ENCODE measurements at regions not wholly inside any gene's neighbourhood (a gene's known extent, or its start where the extent isn't known, plus 50 kb on each side); places are given as distances from the start of the nearest gene placed in this dataset.

GRCh38 chr5:43940562-43940961 is 337.6 kb downstream of the NNT start:
- DNase-seq (ENCODE audit: low read depth), result no peak

GRCh38 chr5:43926923-43927322 is 323.9 kb downstream of the NNT start:
- DNase-seq (ENCODE audit: low read depth), result no peak
- H3K4me3 ChIP-seq (ENCODE audit: control insufficient read depth, low read depth, low read length), result no peak overlapping the region
- TF ChIP-seq CTCF (IDR thresholded peaks at IDR 0.05; ENCODE audit: control insufficient read depth, insufficient read depth, low read depth, low read length, missing control alignments), result no peak

More at GRCh38 chr5:43940562-43940961, 337.6 kb downstream of the NNT start:
- no peak overlapping the region for H3K4me3 ChIP-seq (ENCODE audit: control insufficient read depth, low read depth, low read length)
- TF ChIP-seq CTCF (IDR thresholded peaks at IDR 0.05; ENCODE audit: control insufficient read depth, insufficient read depth, low read depth, low read length, missing control alignments), result no peak

GRCh38 chr5:43920422-43920821 is 317.4 kb downstream of the NNT start:
- DNase-seq (ENCODE audit: low read depth), result no peak
- no peak overlapping the region for H3K4me3 ChIP-seq (ENCODE audit: control insufficient read depth, low read depth, low read length)
- no peak for TF ChIP-seq CTCF (IDR thresholded peaks at IDR 0.05; ENCODE audit: control insufficient read depth, insufficient read depth, low read depth, low read length, missing control alignments)

GRCh38 chr5:43917925-43918324 is 314.9 kb downstream of the NNT start:
- DNase-seq (ENCODE audit: low read depth), result no peak
- H3K4me3 ChIP-seq (ENCODE audit: control insufficient read depth, low read depth, low read length), result no peak overlapping the region
- no peak for TF ChIP-seq CTCF (IDR thresholded peaks at IDR 0.05; ENCODE audit: control insufficient read depth, insufficient read depth, low read depth, low read length, missing control alignments)

- no peak for DNase-seq (ENCODE audit: low read depth)
- TF ChIP-seq CTCF (IDR thresholded peaks at IDR 0.05; ENCODE audit: control insufficient read depth, insufficient read depth, low read depth, low read length, missing control alignments), result no peak
- no peak overlapping the region for H3K4me3 ChIP-seq (ENCODE audit: control insufficient read depth, low read depth, low read length)
Observed at GRCh38 chr5:43903129-43903528, 300.1 kb downstream of the NNT start.

GRCh38 chr5:43900974-43901373 is 298.0 kb downstream of the NNT start:
- no peak overlapping the region for H3K4me3 ChIP-seq (ENCODE audit: control insufficient read depth, low read depth, low read length)
- no peak for TF ChIP-seq CTCF (IDR thresholded peaks at IDR 0.05; ENCODE audit: control insufficient read depth, insufficient read depth, low read depth, low read length, missing control alignments)
- no peak for DNase-seq (ENCODE audit: low read depth)

GRCh38 chr5:43895876-43896275 is 292.9 kb downstream of the NNT start:
- DNase-seq (ENCODE audit: low read depth), result no peak
- no peak for TF ChIP-seq CTCF (IDR thresholded peaks at IDR 0.05; ENCODE audit: control insufficient read depth, insufficient read depth, low read depth, low read length, missing control alignments)
- no peak overlapping the region for H3K4me3 ChIP-seq (ENCODE audit: control insufficient read depth, low read depth, low read length)

Data from AG09309 (cell line).